ENCODE measurements at regions not wholly inside any gene's neighbourhood (a gene's known extent, or its start where the extent isn't known, plus 50 kb on each side); places are given as distances from the start of the nearest gene placed in this dataset.

- TF ChIP-seq, protein P1, sequence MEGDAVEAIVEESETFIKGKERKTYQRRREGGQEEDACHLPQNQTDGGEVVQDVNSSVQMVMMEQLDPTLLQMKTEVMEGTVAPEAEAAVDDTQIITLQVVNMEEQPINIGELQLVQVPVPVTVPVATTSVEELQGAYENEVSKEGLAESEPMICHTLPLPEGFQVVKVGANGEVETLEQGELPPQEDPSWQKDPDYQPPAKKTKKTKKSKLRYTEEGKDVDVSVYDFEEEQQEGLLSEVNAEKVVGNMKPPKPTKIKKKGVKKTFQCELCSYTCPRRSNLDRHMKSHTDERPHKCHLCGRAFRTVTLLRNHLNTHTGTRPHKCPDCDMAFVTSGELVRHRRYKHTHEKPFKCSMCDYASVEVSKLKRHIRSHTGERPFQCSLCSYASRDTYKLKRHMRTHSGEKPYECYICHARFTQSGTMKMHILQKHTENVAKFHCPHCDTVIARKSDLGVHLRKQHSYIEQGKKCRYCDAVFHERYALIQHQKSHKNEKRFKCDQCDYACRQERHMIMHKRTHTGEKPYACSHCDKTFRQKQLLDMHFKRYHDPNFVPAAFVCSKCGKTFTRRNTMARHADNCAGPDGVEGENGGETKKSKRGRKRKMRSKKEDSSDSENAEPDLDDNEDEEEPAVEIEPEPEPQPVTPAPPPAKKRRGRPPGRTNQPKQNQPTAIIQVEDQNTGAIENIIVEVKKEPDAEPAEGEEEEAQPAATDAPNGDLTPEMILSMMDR (IDR thresholded peaks at IDR 0.05), result no peak
- no peak for TF ChIP-seq POLR2A (IDR thresholded peaks at IDR 0.05)
Measured at GRCh38 chr22:25496396-25497064, 67.9 kb upstream of the GRK3 start.
